GM12864 (cell line): ENCODE measurements at regions not wholly inside any gene's neighbourhood (a gene's known extent, or its start where the extent isn't known, plus 50 kb on each side); places are given as distances from the start of the nearest gene placed in this dataset.

ENCODE experiments used
- DNase-seq: peaks from one replicate; pipeline ENCODE4 v3.0.0-alpha.2; 2011; ENCODE audit warnings: low read depth
- H3K4me3 ChIP-seq: 2 replicates; pipeline ENCODE4 v1.5.1; 2011; ENCODE audit warnings: mild to moderate bottlenecking, low read depth, low read length, control low read depth
- TF ChIP-seq, protein P1 (sequence below): IDR thresholded peaks from 2 replicates; pipeline ENCODE4 v1.5.1; 2011; ENCODE audit warnings: low read depth, mild to moderate bottlenecking, moderate library complexity, low read length, control low read depth, inconsistent platforms; ENCODE audit errors: missing control alignments

DNA sequence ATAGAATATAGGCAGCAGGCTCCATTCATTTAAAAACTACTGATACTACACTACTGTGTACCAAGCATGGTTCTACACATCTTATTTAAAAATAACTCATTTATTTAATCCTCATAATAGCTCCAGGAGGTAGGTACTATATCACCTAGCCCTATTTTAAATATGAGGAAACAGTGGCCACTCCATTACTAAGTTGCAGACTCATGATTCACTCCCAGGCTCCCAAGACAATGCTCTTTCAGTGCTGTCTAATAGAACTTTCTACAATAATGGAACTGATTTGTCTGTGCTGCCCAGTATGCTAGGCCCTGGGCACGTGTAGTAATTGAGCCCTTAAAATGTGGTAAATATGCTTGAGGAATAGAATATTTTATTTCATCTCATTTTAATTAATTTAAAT is 357.1 kb downstream of the LTN1 start:
- H3K4me3 ChIP-seq, result no peak overlapping the region
- TF ChIP-seq, protein P1, sequence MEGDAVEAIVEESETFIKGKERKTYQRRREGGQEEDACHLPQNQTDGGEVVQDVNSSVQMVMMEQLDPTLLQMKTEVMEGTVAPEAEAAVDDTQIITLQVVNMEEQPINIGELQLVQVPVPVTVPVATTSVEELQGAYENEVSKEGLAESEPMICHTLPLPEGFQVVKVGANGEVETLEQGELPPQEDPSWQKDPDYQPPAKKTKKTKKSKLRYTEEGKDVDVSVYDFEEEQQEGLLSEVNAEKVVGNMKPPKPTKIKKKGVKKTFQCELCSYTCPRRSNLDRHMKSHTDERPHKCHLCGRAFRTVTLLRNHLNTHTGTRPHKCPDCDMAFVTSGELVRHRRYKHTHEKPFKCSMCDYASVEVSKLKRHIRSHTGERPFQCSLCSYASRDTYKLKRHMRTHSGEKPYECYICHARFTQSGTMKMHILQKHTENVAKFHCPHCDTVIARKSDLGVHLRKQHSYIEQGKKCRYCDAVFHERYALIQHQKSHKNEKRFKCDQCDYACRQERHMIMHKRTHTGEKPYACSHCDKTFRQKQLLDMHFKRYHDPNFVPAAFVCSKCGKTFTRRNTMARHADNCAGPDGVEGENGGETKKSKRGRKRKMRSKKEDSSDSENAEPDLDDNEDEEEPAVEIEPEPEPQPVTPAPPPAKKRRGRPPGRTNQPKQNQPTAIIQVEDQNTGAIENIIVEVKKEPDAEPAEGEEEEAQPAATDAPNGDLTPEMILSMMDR, result no peak
- DNase-seq, result no peak

- H3K4me3 ChIP-seq, result no peak overlapping the region
- TF ChIP-seq, protein P1, result no peak
- DNase-seq, result no peak
These were observed 358.7 kb downstream of the LTN1 start for GRCh38 chr21:28633839-28634555.

- no peak overlapping the region for H3K4me3 ChIP-seq
- DNase-seq, result no peak
- TF ChIP-seq, protein P1, result no peak
These were observed 359.8 kb downstream of the LTN1 start for GRCh38 chr21:28632755-28633408.

DNA sequence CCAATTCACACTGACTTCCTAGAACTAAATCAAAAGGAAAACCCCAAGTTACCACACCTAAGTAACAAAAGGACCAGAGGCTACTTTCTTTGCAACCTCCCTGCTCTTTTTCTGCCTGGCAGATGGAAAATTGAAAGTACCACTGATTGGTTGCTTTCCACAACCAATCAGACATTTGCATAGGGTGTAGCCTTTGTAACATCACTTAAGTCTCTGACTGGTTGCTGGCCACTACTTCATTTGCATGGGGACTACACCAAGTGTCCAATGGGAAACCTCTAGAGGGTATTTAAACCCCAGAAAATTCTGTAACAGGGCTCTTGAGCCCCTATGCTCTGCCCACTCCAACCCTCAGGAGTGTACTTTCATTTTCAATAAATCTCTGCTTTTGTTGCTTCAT is 365.0 kb downstream of the LTN1 start:
- DNase-seq, result no peak
- TF ChIP-seq, protein P1, result no peak
- no peak overlapping the region for H3K4me3 ChIP-seq

DNA sequence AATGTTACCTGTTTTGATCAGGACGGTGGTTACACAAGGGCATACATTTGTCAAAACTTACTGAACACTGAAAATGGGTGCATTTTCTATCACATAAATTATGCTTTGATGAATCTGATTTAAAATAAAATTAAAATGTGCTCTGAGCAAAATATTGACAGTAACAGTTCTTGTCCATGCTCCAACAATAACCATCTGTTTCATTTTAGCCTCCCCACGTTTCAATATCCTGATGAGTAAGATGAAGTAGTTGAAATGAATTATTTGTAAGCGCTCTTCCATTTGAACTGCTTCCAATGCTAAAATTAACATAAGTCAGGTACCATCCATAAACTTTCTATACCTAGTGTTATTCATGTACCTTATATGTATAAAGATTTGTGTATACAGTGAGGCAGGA is 365.4 kb downstream of the LTN1 start:
- no peak for DNase-seq
- no peak overlapping the region for H3K4me3 ChIP-seq
- TF ChIP-seq, protein P1, result no peak

GRCh38 chr21:28624626-28625025 is 368.1 kb downstream of the LTN1 start:
- TF ChIP-seq, protein P1, result no peak
- no peak overlapping the region for H3K4me3 ChIP-seq
- DNase-seq, result no peak

DNA sequence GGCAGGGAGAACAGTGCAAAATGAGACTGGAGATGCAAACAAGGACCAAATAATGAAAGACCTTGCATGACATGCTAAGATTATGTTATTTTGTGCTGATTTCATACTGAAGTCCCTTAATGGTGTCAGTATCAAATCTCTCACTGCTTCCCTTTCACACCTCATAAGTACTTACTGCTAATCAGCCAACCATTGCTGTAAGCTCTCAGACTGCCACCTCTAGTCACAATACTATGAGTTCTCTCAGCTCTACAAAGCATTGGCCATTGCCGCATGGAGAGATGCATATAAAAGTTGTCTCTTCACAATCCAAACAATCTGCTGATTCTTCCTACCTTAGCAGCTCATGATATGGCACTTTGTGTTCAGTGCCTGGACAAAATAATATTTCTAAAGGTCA is 375.4 kb downstream of the LTN1 start:
- TF ChIP-seq, protein P1, result no peak
- DNase-seq, result no peak
- no peak overlapping the region for H3K4me3 ChIP-seq
